ENCODE measurements at regions not wholly inside any gene's neighbourhood (a gene's known extent, or its start where the extent isn't known, plus 50 kb on each side); places are given as distances from the start of the nearest gene placed in this dataset.

- TF ChIP-seq CTCF (IDR thresholded peaks at IDR 0.05) (no peak), EP300 (IDR thresholded peaks at IDR 0.05) (no peak), POLR2A (IDR thresholded peaks at IDR 0.05) (no peak)
- no peaks in the 10 kb centered on the region for H3K36me3 ChIP-seq
- 84 to 91% (median 87%) methylated on average over 2 of the region's 2 CpGs for WGBS, 3 donors
- no peaks in the 10 kb centered on the region for H3K27me3 ChIP-seq
- no peak overlapping the region for H3K27ac ChIP-seq
- intact Hi-C loops (cut with DNase I), result no loop called here
- no peaks in the 10 kb centered on the region for H3K4me1 ChIP-seq (ENCODE audit: insufficient read depth)
- DNase-seq, result no peak
- no peak overlapping the region for H3K4me3 ChIP-seq
- H3K9me3 ChIP-seq, result no peaks in the 10 kb centered on the region
Measured at GRCh38 chr5:174614500-174615135, 109.8 kb upstream of the MSX2 start.

- no peak overlapping the region for H3K4me3 ChIP-seq
- H3K27ac ChIP-seq, result no peak overlapping the region
- H3K36me3 ChIP-seq, result no peaks in the 10 kb centered on the region
- H3K27me3 ChIP-seq, result no peaks in the 10 kb centered on the region
- no peak for TF ChIP-seq POLR2A (IDR thresholded peaks at IDR 0.05)
- no peak for TF ChIP-seq CTCF (IDR thresholded peaks at IDR 0.05)
- TF ChIP-seq EP300 (IDR thresholded peaks at IDR 0.05), result no peak
- intact Hi-C loops (cut with DNase I), result no loop called here
- WGBS, 3 donors, result 20 to 33% (median 32%) methylated on average over 2 of the region's 2 CpGs
- no peaks in the 10 kb centered on the region for H3K9me3 ChIP-seq
- no peaks in the 10 kb centered on the region for H3K4me1 ChIP-seq (ENCODE audit: insufficient read depth)
- no peak for DNase-seq
Measured at GRCh38 chr5:174616036-174616435, 108.3 kb upstream of the MSX2 start.

- intact Hi-C loops (cut with DNase I), result no loop called here
- H3K27ac ChIP-seq, result no peak overlapping the region
- H3K27me3 ChIP-seq, result no peaks in the 10 kb centered on the region
- H3K4me1 ChIP-seq (ENCODE audit: insufficient read depth), result no peaks in the 10 kb centered on the region
- no peak overlapping the region for H3K4me3 ChIP-seq
- 88 to 90% (median 90%) methylated on average over 2 of the region's 2 CpGs for WGBS, 3 donors
- no peaks in the 10 kb centered on the region for H3K9me3 ChIP-seq
- no peaks in the 10 kb centered on the region for H3K36me3 ChIP-seq
- TF ChIP-seq POLR2A (IDR thresholded peaks at IDR 0.05) (no peak), CTCF (IDR thresholded peaks at IDR 0.05) (no peak), EP300 (IDR thresholded peaks at IDR 0.05) (no peak)
- no peak for DNase-seq
Measured at GRCh38 chr5:174617285-174617684, 107.1 kb upstream of the MSX2 start.

- TF ChIP-seq EP300 (IDR thresholded peaks at IDR 0.05) (no peak), CTCF (IDR thresholded peaks at IDR 0.05) (no peak), POLR2A (IDR thresholded peaks at IDR 0.05) (no peak)
- H3K4me3 ChIP-seq, result no peak overlapping the region
- DNase-seq, result no peak
- H3K9me3 ChIP-seq, result no peaks in the 10 kb centered on the region
- H3K36me3 ChIP-seq, result no peaks in the 10 kb centered on the region
- 29 to 56% (median 34%) methylated on average over 10 of the region's 10 CpGs for WGBS, 3 donors
- no peaks in the 10 kb centered on the region for H3K27me3 ChIP-seq
- H3K27ac ChIP-seq, result no peak overlapping the region
- H3K4me1 ChIP-seq (ENCODE audit: insufficient read depth), result no peaks in the 10 kb centered on the region
- intact Hi-C loops (cut with DNase I), result no loop called here
Measured at GRCh38 chr5:174617910-174618309, 106.5 kb upstream of the MSX2 start.
